B cell (primary cell): ENCODE measurements at regions not wholly inside any gene's neighbourhood (a gene's known extent, or its start where the extent isn't known, plus 50 kb on each side); places are given as distances from the start of the nearest gene placed in this dataset.

Experiments used
- ATAC-seq: fragments of 200-7000 bp; cut with Tn5 transposase; one replicate; pipeline ENCODE4 v1.10.0; 2021; ENCODE audit warnings: low read depth, mild to moderate bottlenecking, moderate number of reproducible peaks, moderate library complexity
- CTCF ChIA-PET: fragments of 350-600 bp; sonication (Branson Sonifier 250); formaldehyde crosslinking; loops from one replicate; lab custom pipeline; 2021; ENCODE audit warnings: antibody characterized with exemption, inconsistent platforms; lab: Charles Lee
- POLR2A ChIA-PET: fragments of 350-600 bp; sonication (Branson Sonifier 250); formaldehyde crosslinking; loops from one replicate; lab custom pipeline; 2021; ENCODE audit warnings: antibody characterized with exemption; lab: Charles Lee
- DNase-seq: peaks from one replicate; pipeline ENCODE4 v3.0.0; 2013
- H2AFZ ChIP-seq: 2 replicates; pipeline ENCODE4 v1.6.1; 2012; ENCODE audit warnings: mild to moderate bottlenecking, low read depth, low read length; ENCODE audit not compliant: insufficient read depth, poor library complexity, severe bottlenecking
- H3K27ac ChIP-seq, 2 donors: 1 replicate in 1 of 2; 2 replicates in 1 of 2; pipeline ENCODE4 v1.5.1; 2012 to 2013; ENCODE audit warnings: low read length in 2 of 2, mild to moderate bottlenecking in 2 of 2, moderate library complexity in 1 of 2
- H3K27me3 ChIP-seq, 4 experiments: fragments of 200-600 bp in 1 of 4; sonication (generic) in 1 of 4; replicated peaks in 1 of 4; 1 replicate in 2 of 4; 2 replicates in 2 of 4; pipeline versions ENCODE4 v1.6.1 to v1.7.0; 2013 to 2016; ENCODE audit warnings: low read length in 3 of 4, mild to moderate bottlenecking in 2 of 4, mixed read lengths in 1 of 4, moderate library complexity in 1 of 4; ENCODE audit not compliant: insufficient read depth in 4 of 4, control insufficient read depth in 3 of 4; ENCODE audit errors: control extremely low read depth in 1 of 4
- H3K36me3 ChIP-seq, 2 experiments: replicated peaks in 1 of 2; 1 replicate in 1 of 2; 2 replicates in 1 of 2; pipeline versions ENCODE4 v1.6.1 to v1.7.1; 2013; ENCODE audit warnings: low read length in 1 of 2; ENCODE audit not compliant: insufficient read depth in 2 of 2, control insufficient read depth in 1 of 2; ENCODE audit errors: control extremely low read depth in 1 of 2, extremely low read depth in 1 of 2
- H3K4me1 ChIP-seq, 2 donors: fragments of 200-600 bp in 1 of 2; sonication (generic) in 1 of 2; 1 replicate in 1 of 2; 2 replicates in 1 of 2; pipeline versions ENCODE4 v1.5.1 to v1.6.1; 2013 to 2017; ENCODE audit warnings: low read length in 2 of 2; ENCODE audit not compliant: control insufficient read depth in 2 of 2, insufficient read depth in 2 of 2
- H3K4me2 ChIP-seq: replicated peaks from 2 replicates; pipeline ENCODE3; 2012; ENCODE audit warnings: mild to moderate bottlenecking, low read depth, low read length; ENCODE audit not compliant: poor library complexity, severe bottlenecking
- H3K4me3 ChIP-seq, 5 experiments: fragments of 200-600 bp in 1 of 5; sonication (generic) in 1 of 5; 1 replicate in 3 of 5; 2 replicates in 2 of 5; pipeline versions ENCODE4 v1.5.1 to v1.7.0; 2011 to 2016; ENCODE audit warnings: low read length in 4 of 5, mild to moderate bottlenecking in 4 of 5, low read depth in 2 of 5, control low read depth in 1 of 5, moderate library complexity in 1 of 5; ENCODE audit not compliant: insufficient read depth in 1 of 5; ENCODE audit errors: control extremely low read depth in 1 of 5, extremely low read depth in 1 of 5
- H3K79me2 ChIP-seq: fragments of 200-600 bp; sonication (generic); one replicate; pipeline ENCODE4 v1.6.0; 2016; ENCODE audit warnings: low read length; ENCODE audit not compliant: control insufficient read depth, insufficient read depth
- H3K9ac ChIP-seq: fragments of 200-600 bp; sonication (generic); 2 replicates; pipeline ENCODE4 v1.6.1; 2017; ENCODE audit warnings: mild to moderate bottlenecking, low read length, moderate library complexity
- H3K9me3 ChIP-seq, 3 donors: one replicate each; pipeline versions ENCODE4 v1.6.1 to v1.7.1; 2013; ENCODE audit warnings: low read length in 2 of 3; ENCODE audit not compliant: control insufficient read depth in 2 of 3, insufficient read depth in 1 of 3; ENCODE audit errors: control extremely low read depth in 1 of 3
- H4K20me1 ChIP-seq: 2 replicates; pipeline ENCODE4 v1.6.0; 2012; ENCODE audit warnings: mild to moderate bottlenecking, low read length; ENCODE audit not compliant: insufficient read depth, control insufficient read depth, poor library complexity, severe bottlenecking
- H3K27ac Mint-ChIP-seq: one replicate; pipeline ENCODE4 v1.8.0; 2021; ENCODE audit warnings: mixed read lengths
- H3K27me3 Mint-ChIP-seq: one replicate; pipeline ENCODE4 v1.8.0; 2021; ENCODE audit warnings: mixed read lengths
- H3K4me1 Mint-ChIP-seq: one replicate; pipeline ENCODE4 v1.8.0; 2021; ENCODE audit warnings: mixed read lengths
- H3K4me3 Mint-ChIP-seq: one replicate; pipeline ENCODE4 v1.8.0; 2021; ENCODE audit warnings: mixed read lengths
- H3K9me3 Mint-ChIP-seq: one replicate; pipeline ENCODE4 v1.8.0; 2022; ENCODE audit warnings: mixed read lengths; ENCODE audit not compliant: insufficient read depth
- CTCF ChIP-seq: fragments of 200-600 bp; IDR thresholded peaks from one replicate; pipeline ENCODE4 v1.8.0; 2022; ENCODE audit warnings: antibody characterized with exemption, mild to moderate bottlenecking
- EZH2 ChIP-seq: IDR thresholded peaks from 2 replicates; pipeline ENCODE4 v1.6.1; 2012; ENCODE audit warnings: borderline replicate concordance, low read depth, mild to moderate bottlenecking, moderate library complexity, low read length; ENCODE audit not compliant: insufficient read depth, poor library complexity, severe bottlenecking
- WGBS: methylation state at CpG from one replicate; pipeline ENCODE4 v1.1.5; 2013; ENCODE audit warnings: missing lambda C conversion rate; ENCODE audit not compliant: insufficient coverage; 5-methylcytosine and 5-hydroxymethylcytosine counted together
- intact Hi-C: fragments of 100-400 bp; cut with micrococcal nuclease; formaldehyde crosslinking; loops from one replicate; pipeline ENCODE4 v1.10.0; 2022

GRCh38 chr2:11097854-11098387 is 57.3 kb upstream of the SLC66A3 start:
- ATAC-seq: no peak
- H3K36me3 ChIP-seq: no peaks in the 10 kb centered on the region
- H4K20me1 ChIP-seq: no peaks in the 10 kb centered on the region
- no peak overlapping the region for H3K4me3 ChIP-seq
- WGBS: 91% methylated on average over 8 of the region's 13 CpGs
- no peak overlapping the region for H3K27ac Mint-ChIP-seq
- H3K9me3 Mint-ChIP-seq: no peaks in the 10 kb centered on the region
- no peak overlapping the region for H3K4me3 Mint-ChIP-seq
- H3K9me3 ChIP-seq: peaks cover 0 to 6% (median 0%) of the 10 kb centered on the region in 3 donors
- H3K4me1 Mint-ChIP-seq: no peaks in the 10 kb centered on the region
- ChIA-PET CTCF (no interaction called here), POLR2A (no interaction called here)
- H3K9ac ChIP-seq: no peak overlapping the region
- no peaks in the 10 kb centered on the region for H3K4me1 ChIP-seq
- no peaks in the 10 kb centered on the region for H3K79me2 ChIP-seq
- no peak overlapping the region for H3K27ac ChIP-seq
- no peak for DNase-seq
- no peak overlapping the region for H2AFZ ChIP-seq
- no peak for TF ChIP-seq CTCF
- TF ChIP-seq EZH2: no peak
- H3K27me3 Mint-ChIP-seq: peaks cover 25% of the 10 kb centered on the region
- peaks cover 0 to 6% (median 0%) of the 10 kb centered on the region in 4 experiments for H3K27me3 ChIP-seq
- no peak overlapping the region for H3K4me2 ChIP-seq
- intact Hi-C loops: no loop called here

GRCh38 chr2:11099122-11100065 is 55.9 kb upstream of the SLC66A3 start:
- H3K4me3 Mint-ChIP-seq: no peak overlapping the region
- Histone ChIP-seq H3K4me2 (no peak overlapping the region), H3K4me3 (no peak overlapping the region), H3K36me3 (no peaks in the 10 kb centered on the region), H2AFZ (no peak overlapping the region), H3K27me3 (peaks cover 0 to 3% (median 0%) of the 10 kb centered on the region in 4 experiments), H3K4me1 (no peaks in the 10 kb centered on the region), H3K9ac (no peak overlapping the region), H4K20me1 (no peaks in the 10 kb centered on the region), H3K9me3 (peaks cover 0 to 6% (median 0%) of the 10 kb centered on the region in 3 donors), H3K27ac (no peak overlapping the region), H3K79me2 (no peaks in the 10 kb centered on the region)
- WGBS: 97% methylated on average over 13 of the region's 14 CpGs
- TF ChIP-seq EZH2: no peak
- TF ChIP-seq CTCF: no peak
- POLR2A ChIA-PET: no interaction called here
- DNase-seq: no peak
- no peaks in the 10 kb centered on the region for H3K9me3 Mint-ChIP-seq
- peaks cover 25% of the 10 kb centered on the region for H3K27me3 Mint-ChIP-seq
- no peaks in the 10 kb centered on the region for H3K4me1 Mint-ChIP-seq
- H3K27ac Mint-ChIP-seq: no peak overlapping the region
- intact Hi-C loops: no loop called here
- CTCF ChIA-PET: no interaction called here
- no peak for ATAC-seq
